H1 (cell line): ENCODE measurements at regions not wholly inside any gene's neighbourhood (a gene's known extent, or its start where the extent isn't known, plus 50 kb on each side); places are given as distances from the start of the nearest gene placed in this dataset.

Experiments
- CTCF ChIA-PET: fragments of 300-600 bp; sonication (Branson Sonifier 250); formaldehyde crosslinking; loops from one replicate; lab custom pipeline; 2021; ENCODE audit not compliant: partially characterized antibody; lab: Charles Lee
- POLR2A ChIA-PET: fragments of 300-600 bp; sonication (Branson Sonifier 250); formaldehyde crosslinking; loops from one replicate; lab custom pipeline; 2021; ENCODE audit warnings: inconsistent platforms; ENCODE audit not compliant: partially characterized antibody; lab: Charles Lee
- DNase-seq, 2 experiments: peaks; one replicate each; pipeline versions ENCODE4 v3.0.0 to v3.0.0-alpha.2; 2010 to 2022; ENCODE audit warnings: low spot score in 2 of 2, low read depth in 1 of 2, mixed read lengths in 1 of 2
- FAIRE-seq: peaks from 2 replicates; lab custom pipeline; 2011; peaks lifted over from hg19 to GRCh38; lab: Jason Lieb, UNC
- H2AFZ ChIP-seq: 2 replicates; pipeline ENCODE4 v1.8.1; 2012; ENCODE audit warnings: low read length, inconsistent platforms
- H2AK5ac ChIP-seq: 2 replicates; pipeline ENCODE4 v1.6.1; 2013; ENCODE audit warnings: low read depth, low read length
- H2BK120ac ChIP-seq: replicated peaks from 2 replicates; pipeline ENCODE3; 2013; ENCODE audit warnings: low read depth, low read length, inconsistent platforms
- H2BK12ac ChIP-seq: 2 replicates; pipeline ENCODE4 v1.6.1; 2013; ENCODE audit warnings: low read depth, low read length
- H2BK15ac ChIP-seq: 2 replicates; pipeline ENCODE4 v1.6.1; 2013; ENCODE audit warnings: low read length
- H2BK20ac ChIP-seq: 2 replicates; pipeline ENCODE4 v1.6.1; 2013; ENCODE audit warnings: low read length
- H2BK5ac ChIP-seq: 2 replicates; pipeline ENCODE4 v1.6.1; 2013; ENCODE audit warnings: low read depth, low read length
- H3K14ac ChIP-seq: 2 replicates; pipeline ENCODE4 v1.6.1; 2013; ENCODE audit warnings: inconsistent platforms; ENCODE audit not compliant: insufficient read length
- H3K18ac ChIP-seq: 2 replicates; pipeline ENCODE4 v1.6.1; 2013; ENCODE audit warnings: low read length; ENCODE audit errors: extremely low read depth
- H3K23ac ChIP-seq: 2 replicates; pipeline ENCODE4 v1.6.1; 2013; ENCODE audit warnings: inconsistent platforms; ENCODE audit not compliant: insufficient read length
- H3K23me2 ChIP-seq: 2 replicates; pipeline ENCODE4 v1.6.1; 2013; ENCODE audit warnings: low read depth, low read length
- H3K27ac ChIP-seq: 2 replicates; pipeline ENCODE4 v1.6.1; 2011; ENCODE audit warnings: low read depth, low read length, inconsistent platforms
- H3K27me3 ChIP-seq, 4 experiments: replicated peaks in 1 of 4; 1 replicate in 1 of 4; 2 replicates in 3 of 4; pipeline versions ENCODE4 v1.6.1 to v1.8.1; 2011 to 2013; ENCODE audit warnings: low read length in 3 of 4, mild to moderate bottlenecking in 3 of 4, inconsistent platforms in 2 of 4, mixed read lengths in 2 of 4, moderate library complexity in 1 of 4; ENCODE audit not compliant: control insufficient read depth in 3 of 4, insufficient read depth in 3 of 4; ENCODE audit errors: extremely low read depth in 1 of 4
- H3K36me3 ChIP-seq, 4 experiments: 2 replicates each; pipeline versions ENCODE4 v1.6.1 to v1.8.1; 2011 to 2013; ENCODE audit warnings: mild to moderate bottlenecking in 4 of 4, low read length in 3 of 4, moderate library complexity in 2 of 4, control low read depth in 1 of 4, inconsistent platforms in 1 of 4; ENCODE audit not compliant: insufficient read depth in 4 of 4, control insufficient read depth in 2 of 4
- H3K4ac ChIP-seq: replicated peaks from 2 replicates; pipeline ENCODE3; 2013; ENCODE audit warnings: low read length, low read depth, mixed read lengths, inconsistent platforms; ENCODE audit not compliant: insufficient read length
- H3K4me1 ChIP-seq, 4 experiments: replicated peaks in 1 of 4; 1 replicate in 1 of 4; 2 replicates in 3 of 4; pipeline versions ENCODE4 v1.6.1 to v1.8.1; 2011 to 2013; ENCODE audit warnings: low read length in 3 of 4, inconsistent platforms in 2 of 4, mixed read lengths in 1 of 4; ENCODE audit not compliant: insufficient read depth in 4 of 4, control insufficient read depth in 3 of 4
- H3K4me2 ChIP-seq, 2 experiments: 2 replicates each; pipeline versions ENCODE4 v1.6.1 to v1.8.1; 2011 to 2013; ENCODE audit warnings: low read depth in 2 of 2, low read length in 2 of 2, control low read depth in 1 of 2, inconsistent platforms in 1 of 2, mild to moderate bottlenecking in 1 of 2; ENCODE audit not compliant: insufficient read depth in 1 of 2
- H3K4me3 ChIP-seq, 4 experiments: fragments of 200-600, 300-600 bp in 1 of 4; sonication (generic), shearing (Covaris generic), sonication (Bioruptor Twin) in 1 of 4; 2 replicates each; pipeline versions ENCODE4 v1.5.1 to v1.8.1; 2011 to 2016; ENCODE audit warnings: low read length in 4 of 4, low read depth in 3 of 4, control low read depth in 2 of 4, inconsistent platforms in 2 of 4, mild to moderate bottlenecking in 2 of 4, mixed read lengths in 1 of 4, moderate library complexity in 1 of 4; ENCODE audit not compliant: insufficient read depth in 2 of 4; ENCODE audit errors: extremely low read depth in 1 of 4
- H3K56ac ChIP-seq: replicated peaks from 2 replicates; pipeline ENCODE3; 2013; ENCODE audit warnings: low read depth, mild to moderate bottlenecking, mixed read lengths, low read length, inconsistent platforms; ENCODE audit not compliant: insufficient read length
- H3K79me1 ChIP-seq: 2 replicates; pipeline ENCODE4 v1.6.1; 2013; ENCODE audit warnings: low read depth, low read length, control low read depth
- H3K79me2 ChIP-seq, 2 experiments: 2 replicates each; pipeline versions ENCODE4 v1.6.1 to v1.8.1; 2012 to 2013; ENCODE audit warnings: low read length in 2 of 2, mild to moderate bottlenecking in 2 of 2, inconsistent platforms in 1 of 2; ENCODE audit not compliant: insufficient read depth in 2 of 2, control insufficient read depth in 1 of 2
- H3K9ac ChIP-seq, 4 experiments: replicated peaks in 1 of 4; 1 replicate in 1 of 4; 2 replicates in 3 of 4; pipeline versions ENCODE4 v1.6.1 to v1.8.1; 2011 to 2013; ENCODE audit warnings: low read depth in 3 of 4, low read length in 3 of 4, control low read depth in 2 of 4, mild to moderate bottlenecking in 2 of 4, moderate library complexity in 2 of 4, inconsistent platforms in 1 of 4; ENCODE audit errors: extremely low read depth in 1 of 4
- H3K9me3 ChIP-seq, 2 experiments: 2 replicates each; pipeline versions ENCODE4 v1.6.1 to v1.8.1; 2012 to 2013; ENCODE audit warnings: mild to moderate bottlenecking in 2 of 2, moderate library complexity in 2 of 2, control low read depth in 1 of 2, inconsistent platforms in 1 of 2, low read depth in 1 of 2, low read length in 1 of 2, mixed read lengths in 1 of 2; ENCODE audit not compliant: insufficient read depth in 2 of 2
- H4K20me1 ChIP-seq, 2 experiments: replicated peaks in 1 of 2; 2 replicates each; pipeline versions ENCODE3 to v1.8.1; 2011 to 2013; ENCODE audit warnings: inconsistent platforms in 2 of 2, low read length in 2 of 2, mild to moderate bottlenecking in 1 of 2; ENCODE audit not compliant: insufficient read depth in 2 of 2, control insufficient read depth in 1 of 2
- H4K5ac ChIP-seq: 2 replicates; pipeline ENCODE4 v1.6.1; 2013; ENCODE audit warnings: low read length, low read depth, mixed read lengths, inconsistent platforms; ENCODE audit not compliant: insufficient read length
- H4K8ac ChIP-seq: 2 replicates; pipeline ENCODE4 v1.8.0; 2013; ENCODE audit warnings: mild to moderate bottlenecking, moderate library complexity, low read length, inconsistent platforms; ENCODE audit not compliant: insufficient read depth; ENCODE audit errors: extremely low read depth
- H4K91ac ChIP-seq: replicated peaks from 2 replicates; pipeline ENCODE3; 2013; ENCODE audit warnings: low read length, mixed read lengths, inconsistent platforms; ENCODE audit not compliant: insufficient read length
- CREB1 ChIP-seq: IDR thresholded peaks from 2 replicates; pipeline ENCODE4 v1.6.1; 2012; ENCODE audit warnings: inconsistent platforms
- EP300 ChIP-seq, 2 experiments: IDR thresholded peaks; 1 replicate in 1 of 2; 2 replicates in 1 of 2; pipeline ENCODE4 v1.6.1; 2011 to 2012; ENCODE audit warnings: low read depth in 2 of 2, low read length in 2 of 2, mild to moderate bottlenecking in 2 of 2, borderline replicate concordance in 1 of 2, inconsistent platforms in 1 of 2, moderate library complexity in 1 of 2
- EZH2 ChIP-seq: fragments of 200-600 bp; sonication (generic); IDR thresholded peaks from 2 replicates; pipeline ENCODE4 v1.7.1; 2012; ENCODE audit warnings: low read depth, mild to moderate bottlenecking, moderate library complexity, low read length, inconsistent platforms; ENCODE audit not compliant: severe bottlenecking
- RNF2 ChIP-seq: fragments of 200-900, 300-1000 bp; sonication (generic); IDR thresholded peaks from 2 replicates; pipeline ENCODE4 v1.7.1; 2016; ENCODE audit warnings: borderline replicate concordance, low read depth, mild to moderate bottlenecking, antibody characterized with exemption, low read length; ENCODE audit not compliant: poor library complexity, severe bottlenecking; ENCODE audit errors: missing control alignments
- SUZ12 ChIP-seq: fragments of 200-600 bp; sonication (generic); IDR thresholded peaks from 2 replicates; pipeline ENCODE4 v1.6.1; 2012; ENCODE audit warnings: mild to moderate bottlenecking, inconsistent platforms, low read length, moderate library complexity, mixed read lengths
- WGBS, 2 experiments: shearing (Covaris generic) in 1 of 2; methylation state at CpG; one replicate each; pipeline versions ENCODE4 v1.1.6 to v1.1.7; 2013 to 2015; ENCODE audit warnings: low lambda C conversion rate in 2 of 2, mixed read lengths in 2 of 2, inconsistent platforms in 1 of 2, low coverage in 1 of 2, missing lambda C conversion rate in 1 of 2; ENCODE audit not compliant: insufficient replicate concordance in 2 of 2, insufficient coverage in 1 of 2, insufficient read length in 1 of 2; ENCODE audit errors: extremely low coverage in 1 of 2, missing lambda C conversion rate in 1 of 2; 5-methylcytosine and 5-hydroxymethylcytosine counted together
- TF ChIP-seq, protein P1 (sequence below), 3 experiments: IDR thresholded peaks; 1 replicate in 2 of 3; 2 replicates in 1 of 3; pipeline versions ENCODE4 v1.5.1 to v1.6.1; 2011; ENCODE audit warnings: low read length in 3 of 3, mild to moderate bottlenecking in 3 of 3, inconsistent platforms in 2 of 3, low read depth in 1 of 3, moderate library complexity in 1 of 3; ENCODE audit not compliant: insufficient read depth in 1 of 3; ENCODE audit errors: control extremely low read depth in 1 of 3
- TF ChIP-seq, protein P2 (sequence below): IDR thresholded peaks from 2 replicates; pipeline ENCODE4 v1.6.1; 2011; ENCODE audit warnings: low read length, improper control_type of control experiment

DNA sequence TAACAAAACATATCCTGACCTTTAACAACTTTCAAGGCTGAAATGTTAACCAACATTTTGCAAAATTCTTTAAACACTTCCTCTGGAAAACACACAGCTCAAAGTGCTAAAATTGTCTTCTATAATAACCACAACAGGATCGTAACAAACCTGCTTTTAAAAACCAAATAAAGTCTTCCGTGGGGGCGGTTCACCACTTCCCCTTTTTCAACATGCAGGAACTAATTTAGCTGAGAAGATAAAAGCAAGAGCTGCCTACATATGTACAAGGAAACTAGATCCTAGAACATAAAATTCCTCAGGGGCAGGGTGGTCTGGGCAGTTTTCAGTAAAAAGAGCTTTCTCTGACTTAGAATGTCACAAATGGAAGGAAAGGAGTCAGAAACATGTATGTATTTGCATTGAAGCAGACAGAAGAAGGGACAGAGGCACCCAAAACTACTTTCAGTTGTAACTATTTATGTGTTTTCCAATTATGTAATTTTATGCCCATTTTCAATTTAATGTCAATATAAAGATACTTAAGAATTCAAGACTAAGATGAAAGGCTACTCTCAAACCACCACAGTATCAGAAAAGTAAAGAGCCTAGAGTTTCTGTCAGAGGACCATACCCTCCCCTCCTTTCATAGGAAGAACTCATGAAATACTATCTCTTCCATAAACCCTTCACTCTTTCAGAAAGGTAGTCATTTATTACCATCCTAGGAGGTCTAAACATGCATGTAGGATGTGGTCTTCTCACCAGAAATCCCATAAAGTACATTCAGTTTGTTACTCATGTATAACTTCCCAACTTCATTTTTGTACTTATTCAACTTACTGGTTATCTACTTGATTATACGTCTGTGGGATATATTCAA lies 185.9 kb upstream of the RASA1 start:
- no peaks in the 10 kb centered on the region for H3K4me1 ChIP-seq
- H4K8ac ChIP-seq: no peak overlapping the region
- H4K20me1 ChIP-seq: no peaks in the 10 kb centered on the region
- no peak overlapping the region for H4K91ac ChIP-seq
- no peak for DNase-seq
- no peaks in the 10 kb centered on the region; a peak in 1 of 8 replicates for H3K36me3 ChIP-seq
- no peaks in the 10 kb centered on the region for H3K79me2 ChIP-seq
- H2BK15ac ChIP-seq: no peak overlapping the region
- no peak overlapping the region for H2BK120ac ChIP-seq
- no peak overlapping the region for H2BK12ac ChIP-seq
- no peak for FAIRE-seq
- H3K27me3 ChIP-seq: no peaks in the 10 kb centered on the region
- H3K23me2 ChIP-seq: no peaks in the 10 kb centered on the region
- H2BK5ac ChIP-seq: no peak overlapping the region
- no peak overlapping the region for H3K4me2 ChIP-seq
- 87% methylated on average over 4 of the region's 4 CpGs; no CpG with 5 or more reads in 1 of the 2 experiments for WGBS, 2 experiments
- no peak overlapping the region for H3K14ac ChIP-seq
- H2BK20ac ChIP-seq: no peak overlapping the region
- ChIA-PET CTCF (no interaction called here), POLR2A (no interaction called here)
- H3K9ac ChIP-seq: no peak overlapping the region
- no peak overlapping the region for H2AK5ac ChIP-seq
- no peak overlapping the region for H3K23ac ChIP-seq
- H3K4ac ChIP-seq: no peak overlapping the region
- no peak overlapping the region for H4K5ac ChIP-seq
- H3K56ac ChIP-seq: no peak overlapping the region
- no peak overlapping the region for H3K4me3 ChIP-seq
- H3K18ac ChIP-seq: no peak overlapping the region
- H2AFZ ChIP-seq: no peak overlapping the region
- no peaks in the 10 kb centered on the region for H3K79me1 ChIP-seq
- H3K27ac ChIP-seq: no peak overlapping the region
- H3K9me3 ChIP-seq: peaks cover 9 to 12% of the 10 kb centered on the region in 2 experiments; a peak in 3 of 4 replicates
- TF ChIP-seq EP300 (IDR thresholded peaks at IDR 0.05; ENCODE audit: borderline replicate concordance in 1 of 2, low read depth in 2 of 2, low read length in 2 of 2) (no peak), EZH2 (no peak), SUZ12 (no peak), CREB1 (no peak), RNF2 (no peak)
- TF ChIP-seq, protein P1, sequence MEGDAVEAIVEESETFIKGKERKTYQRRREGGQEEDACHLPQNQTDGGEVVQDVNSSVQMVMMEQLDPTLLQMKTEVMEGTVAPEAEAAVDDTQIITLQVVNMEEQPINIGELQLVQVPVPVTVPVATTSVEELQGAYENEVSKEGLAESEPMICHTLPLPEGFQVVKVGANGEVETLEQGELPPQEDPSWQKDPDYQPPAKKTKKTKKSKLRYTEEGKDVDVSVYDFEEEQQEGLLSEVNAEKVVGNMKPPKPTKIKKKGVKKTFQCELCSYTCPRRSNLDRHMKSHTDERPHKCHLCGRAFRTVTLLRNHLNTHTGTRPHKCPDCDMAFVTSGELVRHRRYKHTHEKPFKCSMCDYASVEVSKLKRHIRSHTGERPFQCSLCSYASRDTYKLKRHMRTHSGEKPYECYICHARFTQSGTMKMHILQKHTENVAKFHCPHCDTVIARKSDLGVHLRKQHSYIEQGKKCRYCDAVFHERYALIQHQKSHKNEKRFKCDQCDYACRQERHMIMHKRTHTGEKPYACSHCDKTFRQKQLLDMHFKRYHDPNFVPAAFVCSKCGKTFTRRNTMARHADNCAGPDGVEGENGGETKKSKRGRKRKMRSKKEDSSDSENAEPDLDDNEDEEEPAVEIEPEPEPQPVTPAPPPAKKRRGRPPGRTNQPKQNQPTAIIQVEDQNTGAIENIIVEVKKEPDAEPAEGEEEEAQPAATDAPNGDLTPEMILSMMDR (IDR thresholded peaks at IDR 0.05; ENCODE audit: control extremely low read depth in 1 of 3, insufficient read depth in 1 of 3, low read depth in 1 of 3, low read length in 3 of 3): no peak
- TF ChIP-seq, protein P2, sequence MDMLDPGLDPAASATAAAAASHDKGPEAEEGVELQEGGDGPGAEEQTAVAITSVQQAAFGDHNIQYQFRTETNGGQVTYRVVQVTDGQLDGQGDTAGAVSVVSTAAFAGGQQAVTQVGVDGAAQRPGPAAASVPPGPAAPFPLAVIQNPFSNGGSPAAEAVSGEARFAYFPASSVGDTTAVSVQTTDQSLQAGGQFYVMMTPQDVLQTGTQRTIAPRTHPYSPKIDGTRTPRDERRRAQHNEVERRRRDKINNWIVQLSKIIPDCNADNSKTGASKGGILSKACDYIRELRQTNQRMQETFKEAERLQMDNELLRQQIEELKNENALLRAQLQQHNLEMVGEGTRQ: no peak
